ENCODE measurements at regions not wholly inside any gene's neighbourhood (a gene's known extent, or its start where the extent isn't known, plus 50 kb on each side); places are given as distances from the start of the nearest gene placed in this dataset.

- no peak for TF ChIP-seq PRDM15 (CRISPR knock-in tag; IDR thresholded peaks at IDR 0.05)
- no peak for TF ChIP-seq ZNF384 (IDR thresholded peaks at IDR 0.05; ENCODE audit: borderline replicate concordance, low read depth, low read length)
- no peak for TF ChIP-seq ETV6 (conservative IDR thresholded peaks at IDR 0.05 in 1 of 2, IDR thresholded peaks at IDR 0.05 in 1 of 2; ENCODE audit: borderline replicate concordance in 1 of 2, low read depth in 1 of 2)
- TF ChIP-seq, protein P1, sequence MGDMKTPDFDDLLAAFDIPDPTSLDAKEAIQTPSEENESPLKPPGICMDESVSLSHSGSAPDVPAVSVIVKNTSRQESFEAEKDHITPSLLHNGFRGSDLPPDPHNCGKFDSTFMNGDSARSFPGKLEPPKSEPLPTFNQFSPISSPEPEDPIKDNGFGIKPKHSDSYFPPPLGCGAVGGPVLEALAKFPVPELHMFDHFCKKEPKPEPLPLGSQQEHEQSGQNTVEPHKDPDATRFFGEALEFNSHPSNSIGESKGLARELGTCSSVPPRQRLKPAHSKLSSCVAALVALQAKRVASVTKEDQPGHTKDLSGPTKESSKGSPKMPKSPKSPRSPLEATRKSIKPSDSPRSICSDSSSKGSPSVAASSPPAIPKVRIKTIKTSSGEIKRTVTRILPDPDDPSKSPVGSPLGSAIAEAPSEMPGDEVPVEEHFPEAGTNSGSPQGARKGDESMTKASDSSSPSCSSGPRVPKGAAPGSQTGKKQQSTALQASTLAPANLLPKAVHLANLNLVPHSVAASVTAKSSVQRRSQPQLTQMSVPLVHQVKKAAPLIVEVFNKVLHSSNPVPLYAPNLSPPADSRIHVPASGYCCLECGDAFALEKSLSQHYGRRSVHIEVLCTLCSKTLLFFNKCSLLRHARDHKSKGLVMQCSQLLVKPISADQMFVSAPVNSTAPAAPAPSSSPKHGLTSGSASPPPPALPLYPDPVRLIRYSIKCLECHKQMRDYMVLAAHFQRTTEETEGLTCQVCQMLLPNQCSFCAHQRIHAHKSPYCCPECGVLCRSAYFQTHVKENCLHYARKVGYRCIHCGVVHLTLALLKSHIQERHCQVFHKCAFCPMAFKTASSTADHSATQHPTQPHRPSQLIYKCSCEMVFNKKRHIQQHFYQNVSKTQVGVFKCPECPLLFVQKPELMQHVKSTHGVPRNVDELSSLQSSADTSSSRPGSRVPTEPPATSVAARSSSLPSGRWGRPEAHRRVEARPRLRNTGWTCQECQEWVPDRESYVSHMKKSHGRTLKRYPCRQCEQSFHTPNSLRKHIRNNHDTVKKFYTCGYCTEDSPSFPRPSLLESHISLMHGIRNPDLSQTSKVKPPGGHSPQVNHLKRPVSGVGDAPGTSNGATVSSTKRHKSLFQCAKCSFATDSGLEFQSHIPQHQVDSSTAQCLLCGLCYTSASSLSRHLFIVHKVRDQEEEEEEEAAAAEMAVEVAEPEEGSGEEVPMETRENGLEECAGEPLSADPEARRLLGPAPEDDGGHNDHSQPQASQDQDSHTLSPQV (IDR thresholded peaks at IDR 0.05): no peak
- TF ChIP-seq MLLT1 (IDR thresholded peaks at IDR 0.05): no peak
- no peak for TF ChIP-seq ASH2L (IDR thresholded peaks at IDR 0.05; ENCODE audit: borderline replicate concordance, low read depth)
- TF ChIP-seq, protein P2, sequence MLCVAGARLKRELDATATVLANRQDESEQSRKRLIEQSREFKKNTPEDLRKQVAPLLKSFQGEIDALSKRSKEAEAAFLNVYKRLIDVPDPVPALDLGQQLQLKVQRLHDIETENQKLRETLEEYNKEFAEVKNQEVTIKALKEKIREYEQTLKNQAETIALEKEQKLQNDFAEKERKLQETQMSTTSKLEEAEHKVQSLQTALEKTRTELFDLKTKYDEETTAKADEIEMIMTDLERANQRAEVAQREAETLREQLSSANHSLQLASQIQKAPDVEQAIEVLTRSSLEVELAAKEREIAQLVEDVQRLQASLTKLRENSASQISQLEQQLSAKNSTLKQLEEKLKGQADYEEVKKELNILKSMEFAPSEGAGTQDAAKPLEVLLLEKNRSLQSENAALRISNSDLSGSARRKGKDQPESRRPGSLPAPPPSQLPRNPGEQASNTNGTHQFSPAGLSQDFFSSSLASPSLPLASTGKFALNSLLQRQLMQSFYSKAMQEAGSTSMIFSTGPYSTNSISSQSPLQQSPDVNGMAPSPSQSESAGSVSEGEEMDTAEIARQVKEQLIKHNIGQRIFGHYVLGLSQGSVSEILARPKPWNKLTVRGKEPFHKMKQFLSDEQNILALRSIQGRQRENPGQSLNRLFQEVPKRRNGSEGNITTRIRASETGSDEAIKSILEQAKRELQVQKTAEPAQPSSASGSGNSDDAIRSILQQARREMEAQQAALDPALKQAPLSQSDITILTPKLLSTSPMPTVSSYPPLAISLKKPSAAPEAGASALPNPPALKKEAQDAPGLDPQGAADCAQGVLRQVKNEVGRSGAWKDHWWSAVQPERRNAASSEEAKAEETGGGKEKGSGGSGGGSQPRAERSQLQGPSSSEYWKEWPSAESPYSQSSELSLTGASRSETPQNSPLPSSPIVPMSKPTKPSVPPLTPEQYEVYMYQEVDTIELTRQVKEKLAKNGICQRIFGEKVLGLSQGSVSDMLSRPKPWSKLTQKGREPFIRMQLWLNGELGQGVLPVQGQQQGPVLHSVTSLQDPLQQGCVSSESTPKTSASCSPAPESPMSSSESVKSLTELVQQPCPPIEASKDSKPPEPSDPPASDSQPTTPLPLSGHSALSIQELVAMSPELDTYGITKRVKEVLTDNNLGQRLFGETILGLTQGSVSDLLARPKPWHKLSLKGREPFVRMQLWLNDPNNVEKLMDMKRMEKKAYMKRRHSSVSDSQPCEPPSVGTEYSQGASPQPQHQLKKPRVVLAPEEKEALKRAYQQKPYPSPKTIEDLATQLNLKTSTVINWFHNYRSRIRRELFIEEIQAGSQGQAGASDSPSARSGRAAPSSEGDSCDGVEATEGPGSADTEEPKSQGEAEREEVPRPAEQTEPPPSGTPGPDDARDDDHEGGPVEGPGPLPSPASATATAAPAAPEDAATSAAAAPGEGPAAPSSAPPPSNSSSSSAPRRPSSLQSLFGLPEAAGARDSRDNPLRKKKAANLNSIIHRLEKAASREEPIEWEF (IDR thresholded peaks at IDR 0.05; ENCODE audit: insufficient replicate concordance, low read depth, low read length): no peak
- TF ChIP-seq CBX5 (IDR thresholded peaks at IDR 0.05; ENCODE audit: low read depth): no peak
- TF ChIP-seq ZZZ3 (IDR thresholded peaks at IDR 0.05; ENCODE audit: control insufficient read depth, insufficient read length, low read depth): no peak
- no peak for TF ChIP-seq POLR2AphosphoS5 (IDR thresholded peaks at IDR 0.05; ENCODE audit: low read length)
Measured at GRCh38 chr9:2523591-2523990, 98.0 kb upstream of the VLDLR start (continued).
